Astrocyte (in vitro differentiated cells and primary cell): ENCODE measurements at regions not wholly inside any gene's neighbourhood (a gene's known extent, or its start where the extent isn't known, plus 50 kb on each side); places are given as distances from the start of the nearest gene placed in this dataset.

ENCODE experiments used
- DNase-seq: peaks from one replicate; pipeline ENCODE4 v3.0.0-alpha.2; 2010; ENCODE audit warnings: low read depth
- FAIRE-seq: peaks from 2 replicates; lab custom pipeline; 2011; peaks lifted over from hg19 to GRCh38; lab: Jason Lieb, UNC
- H2AFZ ChIP-seq: 2 replicates; pipeline ENCODE4 v1.6.0; 2012; ENCODE audit warnings: low read depth, low read length, inconsistent platforms
- H3K27ac ChIP-seq: 2 replicates; pipeline ENCODE4 v1.5.1; 2011; ENCODE audit warnings: low read depth, low read length, inconsistent platforms
- H3K27me3 ChIP-seq: 2 replicates; pipeline ENCODE4 v1.6.0; 2011; ENCODE audit warnings: low read length, inconsistent platforms; ENCODE audit not compliant: insufficient read depth
- H3K36me3 ChIP-seq: 2 replicates; pipeline ENCODE4 v1.5.1; 2011; ENCODE audit warnings: low read length, inconsistent platforms; ENCODE audit not compliant: insufficient read depth
- H3K4me1 ChIP-seq: 2 replicates; pipeline ENCODE4 v1.5.1; 2011; ENCODE audit warnings: low read length, inconsistent platforms; ENCODE audit not compliant: insufficient read depth
- H3K4me2 ChIP-seq: 2 replicates; pipeline ENCODE4 v1.6.0; 2012; ENCODE audit warnings: low read length, inconsistent platforms
- H3K4me3 ChIP-seq: 2 replicates; pipeline ENCODE4 v1.5.1; 2011; ENCODE audit warnings: low read depth, mild to moderate bottlenecking, low read length, inconsistent platforms; ENCODE audit not compliant: insufficient read depth
- H3K79me2 ChIP-seq: 2 replicates; pipeline ENCODE4 v1.6.0; 2012; ENCODE audit warnings: mild to moderate bottlenecking, low read length, inconsistent platforms; ENCODE audit not compliant: insufficient read depth
- H3K9ac ChIP-seq: 2 replicates; pipeline ENCODE4 v1.6.0; 2012; ENCODE audit warnings: mild to moderate bottlenecking, low read length, inconsistent platforms
- H3K9me3 ChIP-seq: 2 replicates; pipeline ENCODE4 v1.5.1; 2012; ENCODE audit warnings: low read depth, mild to moderate bottlenecking, low read length, inconsistent platforms; ENCODE audit not compliant: insufficient read depth
- H4K20me1 ChIP-seq: 2 replicates; pipeline ENCODE4 v1.6.0; 2012; ENCODE audit warnings: low read length, inconsistent platforms; ENCODE audit not compliant: insufficient read depth
- H3K27ac Mint-ChIP-seq: one replicate; pipeline ENCODE4 v1.8.0; 2021; ENCODE audit warnings: mild to moderate bottlenecking, mixed read lengths; ENCODE audit not compliant: unreplicated experiment
- H3K27me3 Mint-ChIP-seq: one replicate; pipeline ENCODE4 v1.8.0; 2021; ENCODE audit warnings: low read depth, mixed read lengths; ENCODE audit not compliant: unreplicated experiment
- H3K36me3 Mint-ChIP-seq: one replicate; pipeline ENCODE4 v1.8.0; 2021; ENCODE audit warnings: low read depth, mixed read lengths; ENCODE audit not compliant: unreplicated experiment
- H3K4me1 Mint-ChIP-seq: one replicate; pipeline ENCODE4 v1.8.0; 2021; ENCODE audit warnings: low read depth, mixed read lengths; ENCODE audit not compliant: unreplicated experiment
- H3K4me3 Mint-ChIP-seq: one replicate; pipeline ENCODE4 v1.8.0; 2021; ENCODE audit warnings: mild to moderate bottlenecking, moderate library complexity, mixed read lengths; ENCODE audit not compliant: unreplicated experiment
- H3K9me3 Mint-ChIP-seq: one replicate; pipeline ENCODE4 v1.8.0; 2021; ENCODE audit warnings: mild to moderate bottlenecking, mixed read lengths; ENCODE audit not compliant: unreplicated experiment
- EZH2 ChIP-seq: IDR thresholded peaks from 2 replicates; pipeline ENCODE4 v1.6.1; 2012; ENCODE audit warnings: mild to moderate bottlenecking, low read length, inconsistent platforms; ENCODE audit not compliant: insufficient read depth
- TF ChIP-seq, protein P1 (sequence below): IDR thresholded peaks from 2 replicates; pipeline ENCODE4 v1.5.1; 2011; ENCODE audit warnings: low read depth, mild to moderate bottlenecking, inconsistent platforms, low read length, moderate library complexity; ENCODE audit not compliant: insufficient read depth

DNA sequence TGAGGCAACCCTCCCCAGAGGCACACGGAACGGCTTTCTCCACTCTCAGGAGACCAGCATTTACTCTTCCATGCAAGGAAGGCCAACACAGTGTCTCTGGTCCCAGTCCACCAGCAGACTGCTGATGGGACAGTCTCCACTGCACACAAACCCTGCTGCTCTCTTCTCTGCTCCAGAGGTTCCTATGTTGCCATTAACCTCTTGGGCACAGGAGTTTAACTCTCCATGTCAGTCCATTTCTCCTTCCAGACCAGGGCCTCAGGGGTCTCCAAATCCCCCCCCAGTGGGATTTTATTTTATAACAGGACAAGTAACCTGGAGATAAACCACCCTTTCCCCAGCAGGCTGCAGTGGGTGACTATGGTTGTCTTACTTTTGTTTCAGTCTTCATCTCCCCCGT lies 452.5 kb downstream of the GADD45G start:
- Histone ChIP-seq H3K27ac (no peak overlapping the region), H3K4me3 (no peak overlapping the region), H3K79me2 (no peaks in the 10 kb centered on the region), H2AFZ (no peak overlapping the region), H4K20me1 (no peaks in the 10 kb centered on the region), H3K9ac (no peak overlapping the region), H3K9me3 (no peaks in the 10 kb centered on the region), H3K4me2 (no peak overlapping the region), H3K27me3 (no peaks in the 10 kb centered on the region), H3K4me1 (no peaks in the 10 kb centered on the region), H3K36me3 (no peaks in the 10 kb centered on the region)
- Mint-ChIP-seq H3K4me3 (no peak overlapping the region), H3K36me3 (peaks cover 2% of the 10 kb centered on the region), H3K4me1 (no peaks in the 10 kb centered on the region), H3K27me3 (peaks cover 45% of the 10 kb centered on the region), H3K9me3 (peaks cover 9% of the 10 kb centered on the region), H3K27ac (no peak overlapping the region)
- FAIRE-seq (no peak), DNase-seq (no peak)
- TF ChIP-seq EZH2, result no peak
- TF ChIP-seq, protein P1, sequence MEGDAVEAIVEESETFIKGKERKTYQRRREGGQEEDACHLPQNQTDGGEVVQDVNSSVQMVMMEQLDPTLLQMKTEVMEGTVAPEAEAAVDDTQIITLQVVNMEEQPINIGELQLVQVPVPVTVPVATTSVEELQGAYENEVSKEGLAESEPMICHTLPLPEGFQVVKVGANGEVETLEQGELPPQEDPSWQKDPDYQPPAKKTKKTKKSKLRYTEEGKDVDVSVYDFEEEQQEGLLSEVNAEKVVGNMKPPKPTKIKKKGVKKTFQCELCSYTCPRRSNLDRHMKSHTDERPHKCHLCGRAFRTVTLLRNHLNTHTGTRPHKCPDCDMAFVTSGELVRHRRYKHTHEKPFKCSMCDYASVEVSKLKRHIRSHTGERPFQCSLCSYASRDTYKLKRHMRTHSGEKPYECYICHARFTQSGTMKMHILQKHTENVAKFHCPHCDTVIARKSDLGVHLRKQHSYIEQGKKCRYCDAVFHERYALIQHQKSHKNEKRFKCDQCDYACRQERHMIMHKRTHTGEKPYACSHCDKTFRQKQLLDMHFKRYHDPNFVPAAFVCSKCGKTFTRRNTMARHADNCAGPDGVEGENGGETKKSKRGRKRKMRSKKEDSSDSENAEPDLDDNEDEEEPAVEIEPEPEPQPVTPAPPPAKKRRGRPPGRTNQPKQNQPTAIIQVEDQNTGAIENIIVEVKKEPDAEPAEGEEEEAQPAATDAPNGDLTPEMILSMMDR, result no peak

DNA sequence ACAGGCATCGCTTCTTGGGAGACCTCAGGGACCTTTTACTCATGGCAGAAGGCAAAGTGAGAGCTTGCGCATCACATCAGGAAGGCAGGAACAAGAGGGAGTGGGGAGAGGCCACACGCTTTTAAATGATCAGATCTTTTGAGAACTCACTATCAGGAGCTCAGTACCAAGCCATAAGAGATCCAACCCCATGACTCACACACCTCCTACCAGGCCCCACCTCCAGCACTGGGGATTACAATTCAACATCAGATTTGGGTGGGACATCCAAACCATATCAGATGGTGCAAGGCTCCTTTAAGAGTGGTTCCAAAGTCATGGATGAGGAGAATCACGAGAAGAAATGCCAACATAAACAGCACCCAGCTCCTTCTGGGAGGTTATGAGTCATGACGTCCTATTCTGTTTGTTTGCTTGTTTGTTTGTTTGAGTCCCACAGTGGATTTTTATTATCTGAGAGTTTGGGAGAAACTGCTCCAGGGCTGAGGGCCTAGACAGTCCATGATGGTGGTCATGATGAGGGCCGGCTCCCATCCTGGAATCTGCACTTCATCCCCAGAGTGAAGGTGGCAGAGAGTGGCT lies 453.5 kb downstream of the GADD45G start:
- TF ChIP-seq EZH2, result no peak
- TF ChIP-seq, protein P1, result no peak
- Mint-ChIP-seq H3K4me3 (no peak overlapping the region), H3K9me3 (peaks cover 9% of the 10 kb centered on the region), H3K36me3 (peaks cover 2% of the 10 kb centered on the region), H3K4me1 (no peaks in the 10 kb centered on the region), H3K27ac (no peak overlapping the region), H3K27me3 (peaks cover 45% of the 10 kb centered on the region)
- Histone ChIP-seq H3K9me3 (no peaks in the 10 kb centered on the region), H4K20me1 (no peaks in the 10 kb centered on the region), H3K4me2 (no peak overlapping the region), H2AFZ (no peak overlapping the region), H3K4me1 (no peaks in the 10 kb centered on the region), H3K36me3 (no peaks in the 10 kb centered on the region), H3K27me3 (no peaks in the 10 kb centered on the region), H3K9ac (no peak overlapping the region), H3K79me2 (no peaks in the 10 kb centered on the region), H3K4me3 (no peak overlapping the region), H3K27ac (no peak overlapping the region)
- no peak for DNase-seq
- no peak for FAIRE-seq

DNA sequence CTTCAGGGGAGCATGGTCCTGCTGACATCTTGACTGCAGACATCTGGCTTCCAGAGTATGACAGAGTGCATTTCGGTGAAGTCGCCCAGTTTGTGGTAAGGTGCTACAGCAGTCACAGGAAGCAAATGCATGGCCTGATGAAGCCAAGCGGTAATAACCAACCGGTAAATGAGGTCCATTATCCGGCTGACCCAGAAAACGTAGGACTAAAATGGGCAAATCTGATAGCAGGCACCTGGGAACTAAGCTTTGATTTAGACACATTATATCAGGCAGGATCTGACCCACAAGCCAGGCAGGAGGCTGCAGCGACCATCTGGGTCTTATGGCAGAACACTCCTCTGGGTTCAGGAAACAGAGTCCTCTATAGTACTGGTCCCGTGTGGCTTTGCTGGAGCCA lies 454.6 kb downstream of the GADD45G start:
- H4K20me1 ChIP-seq, result no peaks in the 10 kb centered on the region
- FAIRE-seq (no peak), DNase-seq (no peak)
- no peaks in the 10 kb centered on the region for H3K4me1 ChIP-seq
- no peak for TF ChIP-seq EZH2
- TF ChIP-seq, protein P1, result no peak
- no peaks in the 10 kb centered on the region for H3K9me3 ChIP-seq
- H3K4me1 Mint-ChIP-seq, result no peaks in the 10 kb centered on the region
- H3K4me3 ChIP-seq, result no peak overlapping the region
- no peak overlapping the region for H2AFZ ChIP-seq
- H3K79me2 ChIP-seq, result no peaks in the 10 kb centered on the region
- H3K27me3 Mint-ChIP-seq, result peaks cover 35% of the 10 kb centered on the region
- H3K36me3 Mint-ChIP-seq, result peaks cover 2% of the 10 kb centered on the region
- no peak overlapping the region for H3K27ac ChIP-seq
- peaks cover 6% of the 10 kb centered on the region for H3K9me3 Mint-ChIP-seq
- H3K27me3 ChIP-seq, result no peaks in the 10 kb centered on the region
- H3K36me3 ChIP-seq, result no peaks in the 10 kb centered on the region
- H3K27ac Mint-ChIP-seq, result no peak overlapping the region
- H3K4me2 ChIP-seq, result no peak overlapping the region
- H3K4me3 Mint-ChIP-seq, result no peak overlapping the region
- H3K9ac ChIP-seq, result no peak overlapping the region
